MM.1S (cell line): ENCODE measurements at regions not wholly inside any gene's neighbourhood (a gene's known extent, or its start where the extent isn't known, plus 50 kb on each side); places are given as distances from the start of the nearest gene placed in this dataset.

Source experiments
- DNase-seq: peaks from one replicate; pipeline ENCODE4 v3.0.0-alpha.2; 2015
- H2AFZ ChIP-seq: fragments of 300-600 bp; sonication (generic); 2 replicates; pipeline ENCODE4 v1.6.0; 2016; ENCODE audit warnings: antibody characterized with exemption, low read length
- H3F3A ChIP-seq: fragments of 300-600 bp; sonication (generic); 2 replicates; pipeline ENCODE4 v1.6.1; 2016; ENCODE audit warnings: mild to moderate bottlenecking, antibody characterized with exemption, low read length, moderate library complexity, mixed read lengths; ENCODE audit not compliant: insufficient read depth
- H3K27ac ChIP-seq: fragments of 300-600 bp; sonication (generic); 2 replicates; pipeline ENCODE4 v1.5.1; 2016; ENCODE audit warnings: mild to moderate bottlenecking, low read length
- H3K27me3 ChIP-seq: fragments of 300-600 bp; sonication (generic); replicated peaks from 2 replicates; pipeline ENCODE4 v1.6.0; 2016; ENCODE audit warnings: low read length; ENCODE audit not compliant: insufficient read depth
- H3K36me3 ChIP-seq: fragments of 300-600 bp; sonication (generic); replicated peaks from 2 replicates; pipeline ENCODE4 v1.6.1; 2016; ENCODE audit warnings: mild to moderate bottlenecking, low read length, mixed read lengths; ENCODE audit not compliant: insufficient read depth
- H3K4me1 ChIP-seq: fragments of 300-600 bp; sonication (generic); 2 replicates; pipeline ENCODE4 v1.6.1; 2016; ENCODE audit warnings: low read length, mixed read lengths
- H3K4me2 ChIP-seq: fragments of 300-600 bp; sonication (generic); 2 replicates; pipeline ENCODE4 v1.6.0; 2016; ENCODE audit warnings: low read depth, low read length
- H3K4me3 ChIP-seq: fragments of 300-600 bp; sonication (generic); 2 replicates; pipeline ENCODE4 v1.5.1; 2016; ENCODE audit warnings: low read length, mixed read lengths
- H3K79me2 ChIP-seq: fragments of 300-600 bp; sonication (generic); 2 replicates; pipeline ENCODE4 v1.6.1; 2016; ENCODE audit warnings: mixed run types, low read length, mixed read lengths
- H3K9ac ChIP-seq: fragments of 300-600 bp; sonication (generic); 2 replicates; pipeline ENCODE4 v1.6.1; 2016; ENCODE audit warnings: low read length, mixed read lengths
- H3K9me2 ChIP-seq: fragments of 300-600 bp; sonication (generic); replicated peaks from 2 replicates; pipeline ENCODE4 v1.6.1; 2016; ENCODE audit warnings: mild to moderate bottlenecking, low read length, mixed read lengths; ENCODE audit not compliant: insufficient read depth
- H3K9me3 ChIP-seq: fragments of 300-600 bp; sonication (generic); replicated peaks from 2 replicates; pipeline ENCODE4 v1.6.1; 2016; ENCODE audit warnings: mild to moderate bottlenecking, low read length, mixed read lengths; ENCODE audit not compliant: insufficient read depth
- H4K20me1 ChIP-seq: fragments of 300-600 bp; sonication (generic); 2 replicates; pipeline ENCODE4 v1.6.1; 2016; ENCODE audit warnings: mild to moderate bottlenecking, low read length, moderate library complexity, mixed read lengths; ENCODE audit not compliant: insufficient read depth
- EZH2 ChIP-seq: fragments of 300-600 bp; sonication (generic); optimal IDR thresholded peaks from 2 replicates; pipeline ENCODE3; 2017; ENCODE audit warnings: low read depth, mild to moderate bottlenecking, antibody characterized with exemption, low read length, mixed read lengths
- EZH2phosphoT487 ChIP-seq: fragments of 300-600 bp; sonication (generic); IDR thresholded peaks from 2 replicates; pipeline ENCODE4 v1.6.1; 2018; ENCODE audit warnings: antibody characterized with exemption, low read length
- TF ChIP-seq, protein P1 (sequence below): fragments of 300-600 bp; sonication (generic); IDR thresholded peaks from 2 replicates; pipeline ENCODE4 v1.5.1; 2016; ENCODE audit warnings: antibody characterized with exemption, low read length, mixed read lengths

DNA sequence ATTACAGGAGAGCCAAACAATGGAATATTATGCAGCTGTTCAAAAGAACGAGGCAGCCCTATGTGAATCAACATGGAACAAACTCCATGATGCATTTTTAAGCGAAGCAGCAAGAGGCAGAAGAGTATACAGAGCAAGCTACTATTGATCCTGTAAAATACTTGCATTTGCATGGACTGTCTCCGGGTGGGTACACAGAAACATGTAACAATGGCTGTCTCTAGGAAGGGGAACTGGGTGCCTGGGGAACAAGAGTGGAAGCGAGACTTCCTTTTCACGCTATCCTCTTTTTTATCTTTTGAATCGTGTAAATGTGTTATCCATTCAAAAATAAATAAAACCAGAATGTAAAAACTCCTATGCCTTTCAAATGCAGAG lies 93.3 kb upstream of the SIRPA start:
- Histone ChIP-seq H3F3A (peaks cover 11% of the 10 kb centered on the region; the same call in 1 of the 2 replicates), H3K9me2 (no peaks in the 10 kb centered on the region), H3K27me3 (peaks cover 3% of the 10 kb centered on the region; the same call in 1 of the 2 replicates), H3K4me3 (peak overlapping the region; percentile 63; the same call in 1 of the 2 replicates), H4K20me1 (no peaks in the 10 kb centered on the region), H3K4me2 (peak overlapping the region; percentile 94), H3K9me3 (no peaks in the 10 kb centered on the region), H3K9ac (no peak overlapping the region), H3K4me1 (peaks cover 18% of the 10 kb centered on the region), H3K27ac (peak overlapping the region; percentile 12; the same call in 1 of the 2 replicates), H3K36me3 (no peaks in the 10 kb centered on the region), H2AFZ (peak overlapping the region; percentile 2; the same call in 1 of the 2 replicates), H3K79me2 (no peaks in the 10 kb centered on the region)
- TF ChIP-seq EZH2phosphoT487 (no peak), EZH2 (no peak)
- TF ChIP-seq, protein P1, sequence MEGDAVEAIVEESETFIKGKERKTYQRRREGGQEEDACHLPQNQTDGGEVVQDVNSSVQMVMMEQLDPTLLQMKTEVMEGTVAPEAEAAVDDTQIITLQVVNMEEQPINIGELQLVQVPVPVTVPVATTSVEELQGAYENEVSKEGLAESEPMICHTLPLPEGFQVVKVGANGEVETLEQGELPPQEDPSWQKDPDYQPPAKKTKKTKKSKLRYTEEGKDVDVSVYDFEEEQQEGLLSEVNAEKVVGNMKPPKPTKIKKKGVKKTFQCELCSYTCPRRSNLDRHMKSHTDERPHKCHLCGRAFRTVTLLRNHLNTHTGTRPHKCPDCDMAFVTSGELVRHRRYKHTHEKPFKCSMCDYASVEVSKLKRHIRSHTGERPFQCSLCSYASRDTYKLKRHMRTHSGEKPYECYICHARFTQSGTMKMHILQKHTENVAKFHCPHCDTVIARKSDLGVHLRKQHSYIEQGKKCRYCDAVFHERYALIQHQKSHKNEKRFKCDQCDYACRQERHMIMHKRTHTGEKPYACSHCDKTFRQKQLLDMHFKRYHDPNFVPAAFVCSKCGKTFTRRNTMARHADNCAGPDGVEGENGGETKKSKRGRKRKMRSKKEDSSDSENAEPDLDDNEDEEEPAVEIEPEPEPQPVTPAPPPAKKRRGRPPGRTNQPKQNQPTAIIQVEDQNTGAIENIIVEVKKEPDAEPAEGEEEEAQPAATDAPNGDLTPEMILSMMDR, result no peak
- no peak for DNase-seq

DNA sequence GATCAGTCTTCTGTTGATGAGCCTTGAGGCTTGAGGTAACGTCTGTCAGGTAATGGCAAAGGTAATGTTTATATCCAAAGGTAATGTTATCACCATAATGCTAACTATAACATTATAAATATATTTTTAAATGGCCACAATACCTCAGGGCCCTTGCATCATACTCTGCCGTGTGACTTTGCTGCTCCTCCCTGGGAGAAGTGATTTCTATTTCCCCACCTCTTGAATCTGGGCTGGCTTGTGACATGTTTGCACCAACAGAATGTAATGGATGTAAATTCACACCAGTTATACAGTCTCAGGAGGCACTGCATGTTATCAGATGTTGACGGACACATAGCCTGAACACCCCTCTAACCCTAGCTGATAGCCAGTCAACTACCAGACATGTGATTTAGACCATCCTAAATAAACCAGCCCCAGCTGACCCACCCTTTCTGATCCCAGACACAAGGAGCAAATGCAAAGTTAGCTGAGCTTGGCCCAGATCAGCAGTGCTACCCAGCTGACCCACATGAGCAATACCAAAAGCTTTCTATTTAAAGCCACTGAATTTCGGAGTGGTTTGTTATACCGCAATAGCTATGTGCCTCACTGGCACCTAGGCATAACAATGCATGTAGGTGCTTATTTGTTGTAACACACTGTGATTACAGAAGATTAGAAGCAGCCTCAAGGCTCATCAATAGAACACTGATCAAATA lies 93.8 kb upstream of the SIRPA start:
- Histone ChIP-seq H2AFZ (peak overlapping the region; percentile 2; the same call in 1 of the 2 replicates), H3K9me2 (no peaks in the 10 kb centered on the region), H3F3A (peaks cover 11% of the 10 kb centered on the region; the same call in 1 of the 2 replicates), H3K27me3 (peaks cover 3% of the 10 kb centered on the region; the same call in 1 of the 2 replicates), H3K36me3 (no peaks in the 10 kb centered on the region), H4K20me1 (no peaks in the 10 kb centered on the region), H3K4me2 (peak overlapping the region; percentile 94; the same call in 1 of the 2 replicates), H3K79me2 (no peaks in the 10 kb centered on the region), H3K9me3 (no peaks in the 10 kb centered on the region), H3K4me3 (peak overlapping the region; percentile 63; the same call in 1 of the 2 replicates), H3K9ac (no peak overlapping the region), H3K27ac (peak overlapping the region; percentile 12; the same call in 1 of the 2 replicates), H3K4me1 (peaks cover 18% of the 10 kb centered on the region)
- no peak for TF ChIP-seq EZH2phosphoT487
- TF ChIP-seq EZH2, result no peak
- TF ChIP-seq, protein P1, result no peak
- peak; percentile 45 for DNase-seq

DNA sequence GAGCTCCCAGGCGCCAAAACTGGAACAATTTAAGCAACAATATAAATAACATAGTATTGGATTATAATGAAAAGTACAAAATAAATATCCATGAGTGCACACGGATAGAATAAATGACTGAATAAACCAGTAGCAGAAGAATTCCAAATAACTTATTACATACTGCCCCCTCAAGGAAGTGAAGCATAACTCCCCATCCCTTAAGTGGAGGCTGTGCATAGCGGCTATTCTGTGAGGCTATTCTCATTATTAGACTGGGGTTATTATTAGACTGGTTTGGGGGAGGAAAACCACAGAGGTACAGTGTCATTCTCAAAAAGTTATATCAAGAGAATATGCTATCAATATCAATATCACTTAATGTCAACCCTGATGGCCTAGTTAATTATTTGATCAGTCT lies 94.4 kb upstream of the SIRPA start:
- Histone ChIP-seq H3K36me3 (no peaks in the 10 kb centered on the region), H3K79me2 (no peaks in the 10 kb centered on the region), H3K27ac (no peak overlapping the region), H4K20me1 (no peaks in the 10 kb centered on the region), H3K4me3 (no peak overlapping the region), H3K9me3 (no peaks in the 10 kb centered on the region), H2AFZ (no peak overlapping the region), H3K9me2 (no peaks in the 10 kb centered on the region), H3K4me2 (no peak overlapping the region), H3K4me1 (peaks cover 18% of the 10 kb centered on the region), H3F3A (peaks cover 11% of the 10 kb centered on the region; the same call in 1 of the 2 replicates), H3K9ac (no peak overlapping the region), H3K27me3 (peaks cover 3% of the 10 kb centered on the region; the same call in 1 of the 2 replicates)
- peak; percentile 52 for DNase-seq
- no peak for TF ChIP-seq EZH2
- TF ChIP-seq, protein P1, result peak; percentile 56
